Endothelial cell of umbilical vein (primary cell): ENCODE measurements at regions not wholly inside any gene's neighbourhood (a gene's known extent, or its start where the extent isn't known, plus 50 kb on each side); places are given as distances from the start of the nearest gene placed in this dataset.
"Not testable (repeated sequence)": the region's sequence is repeated elsewhere in the genome, so short reads cannot be mapped to it uniquely, and the experiment has no call there.

Experiments
- CTCF ChIP-seq, 2 donors: IDR thresholded peaks; 1 replicate in 1 of 2; 2 replicates in 1 of 2; pipeline ENCODE4 v1.5.1; 2011; ENCODE audit warnings: low read length in 2 of 2, mild to moderate bottlenecking in 2 of 2, moderate library complexity in 2 of 2, control low read depth in 1 of 2, inconsistent platforms in 1 of 2, low read depth in 1 of 2; ENCODE audit not compliant: insufficient read depth in 1 of 2; ENCODE audit errors: extremely low read depth in 1 of 2
- FOS ChIP-seq: IDR thresholded peaks from 2 replicates; pipeline ENCODE4 v1.6.1; 2011; ENCODE audit warnings: mild to moderate bottlenecking, low read length, moderate library complexity, borderline replicate concordance; ENCODE audit not compliant: insufficient read depth
- GATA2 ChIP-seq: IDR thresholded peaks from 2 replicates; pipeline ENCODE4 v1.7.0; 2011; ENCODE audit warnings: low read depth, mild to moderate bottlenecking, moderate library complexity, mixed read lengths, low read length; ENCODE audit not compliant: insufficient read length, insufficient read depth
- JUN ChIP-seq: IDR thresholded peaks from 2 replicates; pipeline ENCODE4 v1.6.1; 2011; ENCODE audit warnings: borderline replicate concordance, low read depth; ENCODE audit not compliant: insufficient read length, insufficient read depth
- MAX ChIP-seq: IDR thresholded peaks from 2 replicates; pipeline ENCODE4 v1.6.1; 2011; ENCODE audit not compliant: insufficient read depth, insufficient read length
- POLR2A ChIP-seq: IDR thresholded peaks from 2 replicates; pipeline ENCODE4 v1.6.1; 2012; ENCODE audit warnings: low read depth, mild to moderate bottlenecking, control low read depth, low read length
- POLR2AphosphoS5 ChIP-seq: IDR thresholded peaks from 2 replicates; pipeline ENCODE4 v1.6.1; 2012; ENCODE audit warnings: low read depth, mild to moderate bottlenecking, control low read depth, low read length, moderate library complexity; ENCODE audit not compliant: insufficient read depth

- TF ChIP-seq CTCF (IDR thresholded peaks at IDR 0.05; ENCODE audit: extremely low read depth in 1 of 2, insufficient read depth in 1 of 2, low read depth in 1 of 2, low read length in 2 of 2); POLR2A; JUN; GATA2; FOS; MAX; POLR2AphosphoS5: not testable (repeated sequence)
Measured at GRCh38 chr11:3516934-3517567, 124.7 kb downstream of the ART5 start.
